ENCODE measurements at regions not wholly inside any gene's neighbourhood (a gene's known extent, or its start where the extent isn't known, plus 50 kb on each side); places are given as distances from the start of the nearest gene placed in this dataset.

GRCh38 chr1:94707321-94708298 lies 112.5 kb upstream of the SLC44A3 start:
- H3K4me3 ChIP-seq (ENCODE audit: low read length) = no peak overlapping the region
- DNase-seq (ENCODE audit: low read depth) = no peak
- TF ChIP-seq CTCF (IDR thresholded peaks at IDR 0.05; ENCODE audit: insufficient read depth, low read depth, low read length, missing control alignments) = no peak

GRCh38 chr1:94702442-94702815 lies 117.7 kb upstream of the SLC44A3 start:
- no peak overlapping the region for H3K4me3 ChIP-seq (ENCODE audit: low read length)
- DNase-seq (ENCODE audit: low read depth) = no peak
- no peak for TF ChIP-seq CTCF (IDR thresholded peaks at IDR 0.05; ENCODE audit: insufficient read depth, low read depth, low read length, missing control alignments)

- no peak for DNase-seq (ENCODE audit: low read depth)
- H3K4me3 ChIP-seq (ENCODE audit: low read length) = no peak overlapping the region
- no peak for TF ChIP-seq CTCF (IDR thresholded peaks at IDR 0.05; ENCODE audit: insufficient read depth, low read depth, low read length, missing control alignments)
These were observed 118.2 kb upstream of the SLC44A3 start for GRCh38 chr1:94701796-94702441.

- no peak for TF ChIP-seq CTCF (IDR thresholded peaks at IDR 0.05; ENCODE audit: insufficient read depth, low read depth, low read length, missing control alignments)
- DNase-seq (ENCODE audit: low read depth) = peak; percentile 35
- H3K4me3 ChIP-seq (ENCODE audit: low read length) = no peak overlapping the region
These were observed 121.2 kb upstream of the SLC44A3 start for GRCh38 chr1:94698759-94699502.

- no peak overlapping the region for H3K4me3 ChIP-seq (ENCODE audit: low read length)
- DNase-seq (ENCODE audit: low read depth) = peak; percentile 28
- TF ChIP-seq CTCF (IDR thresholded peaks at IDR 0.05; ENCODE audit: insufficient read depth, low read depth, low read length, missing control alignments) = no peak
These were observed 121.8 kb upstream of the SLC44A3 start for GRCh38 chr1:94698356-94698755.

GRCh38 chr1:94697839-94698238 lies 122.3 kb upstream of the SLC44A3 start:
- TF ChIP-seq CTCF (IDR thresholded peaks at IDR 0.05; ENCODE audit: insufficient read depth, low read depth, low read length, missing control alignments) = no peak
- DNase-seq (ENCODE audit: low read depth) = no peak
- H3K4me3 ChIP-seq (ENCODE audit: low read length) = no peak overlapping the region
